Activated naive CD4-positive, alpha-beta T cell treated with anti-CD3 and anti-CD28 coated beads, Interleukin-2, amount 10 ng/mL, durations not matched to agents 7 days and 5 days (primary cell): ENCODE measurements at regions not wholly inside any gene's neighbourhood (a gene's known extent, or its start where the extent isn't known, plus 50 kb on each side); places are given as distances from the start of the nearest gene placed in this dataset.
"Not testable (repeated sequence)": the region's sequence is repeated elsewhere in the genome, so short reads cannot be mapped to it uniquely, and the experiment has no call there.

Experiments used
- CTCF ChIA-PET: fragments of 350-600 bp; sonication (Branson Sonifier 250); formaldehyde crosslinking; loops from one replicate; lab custom pipeline; 2021; ENCODE audit warnings: antibody characterized with exemption; lab: Charles Lee
- DNase-seq: peaks from one replicate; pipeline ENCODE4 v3.0.0-alpha.2; 2020
- H3K27ac Mint-ChIP-seq: one replicate; pipeline ENCODE4 v1.8.0; 2021; ENCODE audit warnings: mild to moderate bottlenecking, moderate library complexity, mixed read lengths
- H3K27me3 Mint-ChIP-seq: one replicate; pipeline ENCODE4 v1.8.0; 2021; ENCODE audit warnings: mild to moderate bottlenecking, mixed read lengths
- H3K36me3 Mint-ChIP-seq: one replicate; pipeline ENCODE4 v1.8.0; 2021; ENCODE audit warnings: mixed read lengths
- H3K4me1 Mint-ChIP-seq: one replicate; pipeline ENCODE4 v1.8.0; 2021; ENCODE audit warnings: mixed read lengths
- H3K4me3 Mint-ChIP-seq: one replicate; pipeline ENCODE4 v1.8.0; 2021; ENCODE audit warnings: mild to moderate bottlenecking, moderate library complexity, mixed read lengths
- H3K9me3 Mint-ChIP-seq: one replicate; pipeline ENCODE4 v1.8.0; 2021; ENCODE audit warnings: mixed read lengths

DNA sequence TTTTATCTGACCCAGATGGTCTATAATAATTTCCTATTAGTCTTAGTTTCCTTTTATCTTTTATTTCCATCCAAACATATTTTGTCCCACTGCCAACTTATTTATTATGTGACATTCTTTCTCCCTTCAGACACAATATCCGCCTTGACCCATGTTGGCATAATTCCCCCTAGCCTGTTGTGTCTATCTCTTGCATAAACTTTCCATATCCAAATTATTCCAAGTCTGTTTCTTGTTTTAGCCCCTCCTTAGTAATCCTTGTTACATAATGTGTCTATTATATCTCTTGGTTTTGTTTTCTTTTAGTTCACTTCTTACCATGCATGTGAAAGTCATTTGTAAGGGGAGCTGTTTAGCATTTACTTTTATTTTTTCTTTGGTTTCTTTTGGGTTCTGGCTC lies 81.6 kb upstream of the CACHD1 start:
- CTCF ChIA-PET: no interaction called here
- Mint-ChIP-seq H3K4me3 (no peak overlapping the region), H3K9me3 (no peaks in the 10 kb centered on the region)

DNA sequence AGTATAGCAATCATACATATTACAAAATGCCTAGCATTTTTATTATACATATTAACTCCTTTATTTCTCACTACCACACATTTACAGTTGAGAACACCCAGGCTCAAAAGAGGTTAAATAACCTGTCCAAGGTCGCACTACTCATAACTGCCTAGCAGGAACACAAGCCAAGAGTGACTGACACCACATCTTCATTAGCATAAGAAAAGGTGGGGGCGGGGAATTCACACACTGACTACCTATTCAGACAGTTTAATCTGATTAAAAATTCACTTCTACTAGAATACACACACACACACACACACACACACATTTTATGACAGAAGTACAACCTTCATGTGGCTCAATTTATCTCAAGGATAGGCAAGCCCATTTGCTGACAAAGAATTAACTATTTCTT lies 77.8 kb upstream of the CACHD1 start:
- no peak for DNase-seq
- CTCF ChIA-PET: no interaction called here
- Mint-ChIP-seq H3K36me3 (no peaks in the 10 kb centered on the region), H3K27me3 (peaks cover 4% of the 10 kb centered on the region), H3K4me1 (no peaks in the 10 kb centered on the region), H3K27ac (no peak overlapping the region), H3K4me3 (no peak overlapping the region), H3K9me3 (no peaks in the 10 kb centered on the region)

More for the DNA sequence above, 81.6 kb upstream of the CACHD1 start:
- H3K36me3 Mint-ChIP-seq: no peaks in the 10 kb centered on the region
- H3K27ac Mint-ChIP-seq: no peak overlapping the region
- DNase-seq: no peak
- H3K4me1 Mint-ChIP-seq: no peaks in the 10 kb centered on the region
- H3K27me3 Mint-ChIP-seq: no peaks in the 10 kb centered on the region

DNA sequence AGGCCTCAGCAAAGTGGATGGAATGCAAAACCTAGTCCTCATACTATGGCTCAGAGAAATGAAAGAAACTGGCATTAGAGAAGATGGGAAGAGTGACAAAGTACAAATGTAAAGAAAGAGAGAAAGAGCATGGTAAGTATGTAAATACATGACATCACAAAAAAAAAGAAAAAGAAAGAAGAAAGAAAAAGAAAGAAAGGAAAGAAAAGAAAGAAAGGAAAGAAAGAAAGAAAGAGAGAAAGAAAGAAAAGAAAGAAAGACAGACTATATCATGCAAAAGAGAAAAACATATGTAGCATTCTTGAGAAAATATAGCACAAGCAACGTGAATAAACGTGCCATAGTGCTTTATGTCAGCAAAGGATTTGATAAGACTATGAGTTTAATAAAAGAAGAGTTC lies 76.1 kb upstream of the CACHD1 start:
- Mint-ChIP-seq H3K4me3 (no peak overlapping the region), H3K36me3 (no peaks in the 10 kb centered on the region), H3K9me3 (no peaks in the 10 kb centered on the region), H3K27me3 (peaks cover 4% of the 10 kb centered on the region), H3K4me1 (no peaks in the 10 kb centered on the region), H3K27ac (no peak overlapping the region)
- DNase-seq: no peak
- CTCF ChIA-PET: no interaction called here

DNA sequence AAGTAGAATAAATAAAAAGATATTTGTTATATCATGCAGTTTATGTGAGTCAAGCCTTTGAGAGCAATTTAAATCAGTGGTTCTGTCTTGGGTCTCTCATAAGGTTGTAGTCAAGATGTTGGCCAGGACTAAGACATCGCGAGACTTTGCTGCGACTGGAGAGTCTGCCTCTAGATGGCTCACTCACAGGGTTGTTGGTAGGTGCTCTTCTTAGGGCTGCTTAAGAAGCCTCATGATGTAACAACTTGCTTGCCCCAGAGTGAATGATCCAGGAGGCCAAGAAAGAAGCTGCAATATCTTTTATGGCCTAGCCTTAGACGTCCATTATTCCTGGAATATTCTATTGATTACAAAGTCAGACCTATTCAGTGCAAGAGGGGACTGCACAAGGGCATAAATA lies 73.1 kb upstream of the CACHD1 start:
- CTCF ChIA-PET: no interaction called here
- Mint-ChIP-seq H3K27ac (no peak overlapping the region), H3K36me3 (no peaks in the 10 kb centered on the region), H3K4me1 (no peaks in the 10 kb centered on the region), H3K9me3 (no peaks in the 10 kb centered on the region), H3K4me3 (no peak overlapping the region), H3K27me3 (peaks cover 4% of the 10 kb centered on the region)
- no peak for DNase-seq

DNA sequence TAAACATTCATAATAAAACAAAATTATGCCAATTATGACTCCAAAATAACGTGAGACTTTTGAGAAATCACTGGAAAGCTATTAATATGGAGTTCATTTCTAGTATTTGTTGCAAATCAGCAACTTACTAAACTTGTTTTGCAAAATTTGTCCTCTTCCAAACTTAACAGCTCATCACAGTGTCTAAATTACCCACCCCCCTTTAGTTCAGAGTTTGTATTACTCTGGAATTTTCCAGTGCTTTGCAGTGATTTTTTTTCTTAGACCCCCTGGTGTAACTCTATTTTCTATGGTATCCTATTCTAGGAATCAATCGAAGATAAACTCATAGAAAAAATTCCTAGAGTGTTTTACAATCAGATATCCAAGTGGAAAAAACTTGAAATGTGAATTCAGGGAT lies 72.4 kb upstream of the CACHD1 start:
- Mint-ChIP-seq H3K36me3 (no peaks in the 10 kb centered on the region), H3K4me1 (no peaks in the 10 kb centered on the region), H3K27ac (no peak overlapping the region), H3K27me3 (peaks cover 4% of the 10 kb centered on the region), H3K9me3 (no peaks in the 10 kb centered on the region), H3K4me3 (no peak overlapping the region)
- DNase-seq: no peak
- CTCF ChIA-PET: no interaction called here

DNA sequence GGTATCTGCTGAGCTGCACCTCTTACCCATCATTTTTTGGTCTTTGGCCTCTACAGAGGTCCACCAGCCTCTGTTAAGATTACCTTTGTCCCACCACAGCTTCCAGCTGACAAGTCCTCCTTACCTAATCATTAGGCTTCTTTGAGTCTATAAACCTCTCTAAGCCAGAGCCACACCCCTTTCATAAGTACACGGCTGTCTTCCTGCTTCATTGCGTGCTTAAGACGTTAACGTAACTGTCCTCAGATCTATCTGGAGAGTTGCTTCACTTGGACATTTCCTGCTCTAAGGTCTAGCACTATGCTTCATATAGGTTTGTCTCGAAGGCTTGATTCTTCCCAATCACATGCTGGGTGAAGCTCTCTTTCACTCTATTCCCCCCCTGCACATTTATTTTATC lies 71.0 kb upstream of the CACHD1 start:
- no peak overlapping the region for H3K27ac Mint-ChIP-seq
- CTCF ChIA-PET: interaction anchor here (1.2 kb wide), 1 partner anchor 89 kb away, joined by 3 read pairs; no protein-coding TSS in a partner anchor
- DNase-seq: no peak
- no peaks in the 10 kb centered on the region for H3K4me1 Mint-ChIP-seq
- no peaks in the 10 kb centered on the region for H3K9me3 Mint-ChIP-seq
- H3K4me3 Mint-ChIP-seq: no peak overlapping the region
- H3K36me3 Mint-ChIP-seq: no peaks in the 10 kb centered on the region
- peaks cover under 1% of the 10 kb centered on the region for H3K27me3 Mint-ChIP-seq

DNA sequence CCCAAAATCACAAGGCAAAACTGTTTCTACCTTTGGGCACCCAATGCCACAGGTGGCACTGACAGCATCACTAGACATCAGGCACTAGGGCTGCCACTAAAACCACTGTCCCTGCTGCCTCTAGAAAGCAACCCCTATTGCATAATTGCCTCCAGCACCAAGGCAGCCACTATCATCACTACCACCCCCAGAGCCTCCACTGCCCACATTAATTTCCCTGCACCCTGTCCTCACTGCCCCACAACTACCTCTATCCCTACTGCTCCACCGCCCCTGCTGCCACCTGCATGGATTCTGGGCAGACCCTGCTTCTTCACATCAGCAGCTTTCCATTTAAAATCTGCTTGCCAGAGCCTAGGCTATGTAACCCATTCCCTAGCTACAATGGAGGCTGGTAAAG lies 68.6 kb upstream of the CACHD1 start:
- Mint-ChIP-seq H3K27me3 (no peaks in the 10 kb centered on the region), H3K36me3 (no peaks in the 10 kb centered on the region), H3K27ac (no peak overlapping the region), H3K4me1 (no peaks in the 10 kb centered on the region), H3K9me3 (no peaks in the 10 kb centered on the region), H3K4me3 (no peak overlapping the region)
- CTCF ChIA-PET: no interaction called here
- DNase-seq: no peak

DNA sequence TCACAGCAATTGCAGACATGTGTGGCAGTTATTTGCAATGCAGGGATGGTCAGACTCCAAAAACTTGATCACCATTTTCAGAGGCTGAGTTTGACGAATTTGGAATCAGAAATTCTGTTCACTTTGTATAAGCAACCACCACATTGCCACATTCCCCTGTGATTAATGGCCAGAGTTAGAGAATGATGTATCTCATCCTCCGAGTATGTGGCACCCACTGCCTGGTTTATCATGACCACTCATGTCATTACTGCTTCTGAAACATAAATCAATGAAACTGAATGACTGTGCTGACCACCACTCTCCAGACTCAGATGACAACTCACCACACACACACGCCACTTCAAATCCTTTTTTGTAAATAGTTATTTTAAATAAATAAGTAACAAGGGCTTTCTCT lies 66.6 kb upstream of the CACHD1 start:
- H3K4me1 Mint-ChIP-seq: no peaks in the 10 kb centered on the region
- no peak overlapping the region for H3K4me3 Mint-ChIP-seq
- no peak overlapping the region for H3K27ac Mint-ChIP-seq
- CTCF ChIA-PET: interaction anchor here (0.6 kb wide), 1 partner anchor 259 kb away, joined by 3 read pairs; no protein-coding TSS in a partner anchor
- no peaks in the 10 kb centered on the region for H3K27me3 Mint-ChIP-seq
- no peaks in the 10 kb centered on the region for H3K36me3 Mint-ChIP-seq
- no peak for DNase-seq
- H3K9me3 Mint-ChIP-seq: no peaks in the 10 kb centered on the region

DNA sequence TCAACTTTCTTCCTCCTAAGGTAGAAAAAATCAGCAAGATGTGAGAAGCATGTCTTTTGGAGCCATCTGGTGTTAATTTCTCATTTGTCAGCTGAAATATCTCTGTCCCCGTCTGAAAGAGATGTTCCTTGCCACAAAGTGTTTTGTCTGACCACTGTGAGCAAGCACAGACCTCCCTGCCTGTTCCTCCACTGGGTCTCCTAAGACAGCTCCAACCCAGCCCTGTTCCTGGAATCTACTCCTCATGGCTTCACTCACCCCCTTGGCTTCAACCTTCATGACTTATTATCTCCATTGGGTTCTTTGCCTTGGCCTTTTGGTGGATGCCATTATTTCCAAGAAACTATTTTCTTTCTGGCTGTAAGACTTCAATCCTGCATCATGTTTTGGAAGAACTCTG lies 65.7 kb upstream of the CACHD1 start:
- no peaks in the 10 kb centered on the region for H3K9me3 Mint-ChIP-seq
- H3K27ac Mint-ChIP-seq: no peak overlapping the region
- no peak for DNase-seq
- H3K27me3 Mint-ChIP-seq: no peaks in the 10 kb centered on the region
- no peak overlapping the region for H3K4me3 Mint-ChIP-seq
- CTCF ChIA-PET: no interaction called here
- H3K36me3 Mint-ChIP-seq: no peaks in the 10 kb centered on the region
- H3K4me1 Mint-ChIP-seq: no peaks in the 10 kb centered on the region

DNA sequence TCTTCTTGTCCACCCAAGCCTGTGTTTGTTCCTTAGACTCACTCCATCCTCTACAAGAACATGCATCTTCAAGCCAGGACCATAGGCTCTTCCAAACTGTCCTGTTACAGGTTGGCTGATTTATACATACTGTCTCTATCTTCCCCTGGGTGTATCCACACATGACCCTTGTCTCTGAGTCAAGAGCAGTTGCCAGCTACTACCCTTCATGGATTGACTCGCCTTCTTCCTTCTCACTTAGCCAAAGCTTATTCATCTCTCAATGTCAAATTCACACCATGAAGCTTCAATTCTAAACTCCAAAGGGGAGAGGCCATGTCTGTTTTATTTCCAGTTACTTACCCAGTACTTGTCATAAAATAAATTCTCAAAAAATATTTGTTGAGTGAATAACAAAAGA lies 64.1 kb upstream of the CACHD1 start:
- Mint-ChIP-seq H3K9me3 (no peaks in the 10 kb centered on the region), H3K36me3 (no peaks in the 10 kb centered on the region), H3K27me3 (peaks cover under 1% of the 10 kb centered on the region), H3K4me1 (no peaks in the 10 kb centered on the region), H3K4me3 (no peak overlapping the region), H3K27ac (no peak overlapping the region)
- CTCF ChIA-PET: no interaction called here
- DNase-seq: no peak

DNA sequence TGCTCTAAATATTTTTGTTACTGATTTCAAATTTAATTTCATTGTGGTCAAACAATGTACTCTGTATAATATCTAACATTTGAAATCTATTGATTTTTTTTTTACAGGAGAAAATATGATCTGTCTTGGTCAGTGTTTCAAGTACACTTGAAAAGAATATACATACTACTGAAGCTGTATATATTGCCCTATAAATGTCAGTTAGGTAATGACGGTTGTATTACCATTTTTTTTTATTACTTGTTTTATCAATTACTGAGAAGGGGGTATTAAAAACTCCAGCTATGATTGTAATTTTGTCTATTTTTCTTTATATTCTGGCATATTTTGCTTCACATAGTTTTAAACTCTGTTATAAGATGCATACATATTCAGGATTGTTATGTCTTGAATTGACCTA lies 59.7 kb upstream of the CACHD1 start:
- H3K27ac Mint-ChIP-seq: no peak overlapping the region
- H3K9me3 Mint-ChIP-seq: no peaks in the 10 kb centered on the region
- peaks cover 4% of the 10 kb centered on the region for H3K27me3 Mint-ChIP-seq
- CTCF ChIA-PET: no interaction called here
- no peaks in the 10 kb centered on the region for H3K4me1 Mint-ChIP-seq
- no peak for DNase-seq
- no peaks in the 10 kb centered on the region for H3K36me3 Mint-ChIP-seq
- no peak overlapping the region for H3K4me3 Mint-ChIP-seq

DNA sequence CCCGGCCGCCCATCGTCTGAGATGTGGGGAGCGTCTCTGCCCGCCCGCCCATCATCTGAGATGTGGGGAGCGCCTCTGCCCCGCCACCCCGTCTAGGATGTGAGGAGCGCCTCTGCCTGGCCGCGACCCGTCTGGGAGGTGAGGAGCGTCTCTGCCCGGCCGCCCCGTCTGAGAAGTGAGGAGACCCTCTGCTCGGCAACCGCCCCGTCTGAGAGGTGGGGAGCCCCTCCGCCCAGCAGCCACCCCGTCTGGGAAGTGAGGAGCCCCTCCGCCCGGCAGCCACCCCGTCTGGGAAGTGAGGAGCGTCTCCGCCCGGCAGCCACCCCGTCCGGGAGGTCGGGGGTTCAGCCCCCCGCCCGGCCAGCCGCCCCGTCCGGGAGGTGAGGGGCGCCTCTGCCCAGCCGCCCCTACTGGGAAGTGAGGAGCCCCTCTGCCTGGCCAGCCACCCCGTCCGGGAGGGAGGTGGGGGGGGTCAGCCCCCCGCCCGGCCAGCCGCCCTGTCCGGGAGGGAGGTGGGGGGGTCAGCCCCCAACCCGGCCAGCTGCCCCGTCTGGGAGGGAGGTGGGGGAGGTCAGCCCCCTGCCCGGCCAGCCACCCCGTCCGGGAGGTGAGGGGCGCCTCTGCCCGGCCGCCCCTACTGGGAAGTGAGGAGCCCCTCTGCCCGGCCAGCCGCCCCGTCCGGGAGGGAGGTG lies 54.9 kb upstream of the CACHD1 start:
- H3K4me1 Mint-ChIP-seq, H3K27ac Mint-ChIP-seq, H3K36me3 Mint-ChIP-seq, DNase-seq, H3K4me3 Mint-ChIP-seq, H3K9me3 Mint-ChIP-seq, H3K27me3 Mint-ChIP-seq, CTCF ChIA-PET: not testable (repeated sequence)

DNA sequence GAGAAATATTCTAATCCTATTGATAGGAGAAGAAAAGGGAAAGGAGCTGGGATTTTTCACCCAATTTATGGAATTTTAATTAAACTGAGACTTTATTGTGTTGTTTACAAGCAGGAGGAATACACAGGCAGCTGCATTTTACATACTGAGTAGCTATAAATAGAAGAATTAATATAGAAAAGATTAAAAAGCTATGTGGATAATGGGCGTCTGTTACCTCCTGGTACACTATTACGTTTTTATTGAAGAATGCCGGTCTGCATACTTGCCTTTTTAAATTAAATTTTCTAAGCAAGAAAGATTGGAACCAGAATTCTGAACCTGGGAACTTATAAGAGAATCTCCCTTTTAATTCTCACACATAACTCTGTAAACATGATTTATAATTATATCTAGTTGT lies 52.1 kb upstream of the CACHD1 start:
- Mint-ChIP-seq H3K27ac (no peak overlapping the region), H3K36me3 (no peaks in the 10 kb centered on the region), H3K4me3 (no peak overlapping the region), H3K27me3 (peaks cover 4% of the 10 kb centered on the region), H3K9me3 (no peaks in the 10 kb centered on the region), H3K4me1 (no peaks in the 10 kb centered on the region)
- CTCF ChIA-PET: no interaction called here
- DNase-seq: no peak
